ENCODE measurements at regions not wholly inside any gene's neighbourhood (a gene's known extent, or its start where the extent isn't known, plus 50 kb on each side); places are given as distances from the start of the nearest gene placed in this dataset.

- H2AFZ ChIP-seq (ENCODE audit: insufficient read depth, low read depth, low read length, poor library complexity, severe bottlenecking) = peak overlapping the region; percentile 67
- intact Hi-C loops (cut with micrococcal nuclease) = no loop called here
- Mint-ChIP-seq H3K36me3 (peaks cover 0 to 4% of the 10 kb centered on the region in 2 donors), H3K27me3 (ENCODE audit: low read depth in 3 of 3) (peaks cover 32 to 41% (median 38%) of the 10 kb centered on the region in 3 donors), H3K9me3 (no peaks in the 10 kb centered on the region), H3K27ac (no peak overlapping the region), H3K4me3 (peak overlapping the region; percentile 77 to 88), H3K4me1 (peaks cover 24% of the 10 kb centered on the region)
- peak overlapping the region; percentile 78 for H3K4me2 ChIP-seq (replicated peaks; ENCODE audit: extremely low read depth, low read length, poor library complexity, severe bottlenecking)
- no peak for TF ChIP-seq CTCF (IDR thresholded peaks at IDR 0.05)
- H3K27ac ChIP-seq (ENCODE audit: low read depth in 1 of 2, low read length in 2 of 2) = no peak overlapping the region
- H3K4me1 ChIP-seq (ENCODE audit: control insufficient read depth in 1 of 2, insufficient read depth in 2 of 2, low read length in 2 of 2) = peaks cover 19 to 27% of the 10 kb centered on the region in 2 donors
- no peaks in the 10 kb centered on the region for H4K20me1 ChIP-seq (ENCODE audit: insufficient read depth, low read length)
- no peaks in the 10 kb centered on the region for H3K9me3 ChIP-seq (replicated peaks in 1 of 2; ENCODE audit: control insufficient read depth in 1 of 2, insufficient read depth in 1 of 2, low read length in 2 of 2)
- H3K4me3 ChIP-seq (replicated peaks in 1 of 3; ENCODE audit: low read depth in 2 of 3, low read length in 3 of 3) = peak overlapping the region; percentile 8 to 71 (median 20)
- DNase-seq = no peak
- H3K79me2 ChIP-seq (ENCODE audit: insufficient read depth, low read length) = no peaks in the 10 kb centered on the region
- H3K27me3 ChIP-seq (ENCODE audit: control insufficient read depth in 2 of 2, insufficient read depth in 2 of 2, low read length in 2 of 2) = peaks cover 2 to 39% of the 10 kb centered on the region in 2 donors
- H3K9ac ChIP-seq (ENCODE audit: insufficient read depth, low read length, poor library complexity, severe bottlenecking) = no peak overlapping the region
- 46% methylated on average over 64 of the region's 64 CpGs for WGBS (ENCODE audit: insufficient coverage)
- no peaks in the 10 kb centered on the region for H3K36me3 ChIP-seq (replicated peaks in 1 of 2; ENCODE audit: control insufficient read depth in 1 of 2, insufficient read depth in 2 of 2, low read length in 2 of 2)
These were observed 111.1 kb downstream of the NAV1 start for GRCh38 chr1:201649761-201650622.

- intact Hi-C loops (cut with micrococcal nuclease) = no loop called here
- peak overlapping the region; percentile 78 for H3K4me2 ChIP-seq (replicated peaks; ENCODE audit: extremely low read depth, low read length, poor library complexity, severe bottlenecking)
- no peak for TF ChIP-seq CTCF (IDR thresholded peaks at IDR 0.05)
- H3K27me3 ChIP-seq (ENCODE audit: control insufficient read depth in 2 of 2, insufficient read depth in 2 of 2, low read length in 2 of 2) = peaks cover 2 to 39% of the 10 kb centered on the region in 2 donors
- H3K79me2 ChIP-seq (ENCODE audit: insufficient read depth, low read length) = no peaks in the 10 kb centered on the region
- peak overlapping the region; percentile 77 to 88 for H3K4me3 Mint-ChIP-seq
- peak overlapping the region; percentile 8 to 71 (median 20) for H3K4me3 ChIP-seq (replicated peaks in 1 of 3; ENCODE audit: low read depth in 2 of 3, low read length in 3 of 3)
- H4K20me1 ChIP-seq (ENCODE audit: insufficient read depth, low read length) = no peaks in the 10 kb centered on the region
- peaks cover 32 to 41% (median 38%) of the 10 kb centered on the region in 3 donors for H3K27me3 Mint-ChIP-seq (ENCODE audit: low read depth in 3 of 3)
- 77% methylated on average over 11 of the region's 11 CpGs for WGBS (ENCODE audit: insufficient coverage)
- peaks cover 24% of the 10 kb centered on the region for H3K4me1 Mint-ChIP-seq
- H3K36me3 ChIP-seq (replicated peaks in 1 of 2; ENCODE audit: control insufficient read depth in 1 of 2, insufficient read depth in 2 of 2, low read length in 2 of 2) = no peaks in the 10 kb centered on the region
- peaks cover 19 to 27% of the 10 kb centered on the region in 2 donors for H3K4me1 ChIP-seq (ENCODE audit: control insufficient read depth in 1 of 2, insufficient read depth in 2 of 2, low read length in 2 of 2)
- no peak for DNase-seq
- peak overlapping the region; percentile 67 for H2AFZ ChIP-seq (ENCODE audit: insufficient read depth, low read depth, low read length, poor library complexity, severe bottlenecking)
- no peaks in the 10 kb centered on the region for H3K9me3 ChIP-seq (replicated peaks in 1 of 2; ENCODE audit: control insufficient read depth in 1 of 2, insufficient read depth in 1 of 2, low read length in 2 of 2)
- peaks cover 0 to 4% of the 10 kb centered on the region in 2 donors for H3K36me3 Mint-ChIP-seq
- no peaks in the 10 kb centered on the region for H3K9me3 Mint-ChIP-seq
- no peak overlapping the region for H3K27ac ChIP-seq (ENCODE audit: low read depth in 1 of 2, low read length in 2 of 2)
- H3K9ac ChIP-seq (ENCODE audit: insufficient read depth, low read length, poor library complexity, severe bottlenecking) = no peak overlapping the region
- no peak overlapping the region for H3K27ac Mint-ChIP-seq
These were observed 111.7 kb downstream of the NAV1 start for GRCh38 chr1:201650623-201650933.

Measured in CD14-positive monocyte (primary cell).